Frontal cortex (tissue), 3 donors: ENCODE measurements at regions not wholly inside any gene's neighbourhood (a gene's known extent, or its start where the extent isn't known, plus 50 kb on each side); places are given as distances from the start of the nearest gene placed in this dataset.

Experiments used
- DNase-seq, 2 donors: peaks; one replicate each; pipeline ENCODE4 v3.0.0; 2012; ENCODE audit warnings: low spot score in 2 of 2
- FAIRE-seq: peaks from 2 replicates; lab custom pipeline; 2012; peaks lifted over from hg19 to GRCh38; lab: Jason Lieb, UNC
- donor health status: control.
- donor health status: control.
- donor health status: control.

DNA sequence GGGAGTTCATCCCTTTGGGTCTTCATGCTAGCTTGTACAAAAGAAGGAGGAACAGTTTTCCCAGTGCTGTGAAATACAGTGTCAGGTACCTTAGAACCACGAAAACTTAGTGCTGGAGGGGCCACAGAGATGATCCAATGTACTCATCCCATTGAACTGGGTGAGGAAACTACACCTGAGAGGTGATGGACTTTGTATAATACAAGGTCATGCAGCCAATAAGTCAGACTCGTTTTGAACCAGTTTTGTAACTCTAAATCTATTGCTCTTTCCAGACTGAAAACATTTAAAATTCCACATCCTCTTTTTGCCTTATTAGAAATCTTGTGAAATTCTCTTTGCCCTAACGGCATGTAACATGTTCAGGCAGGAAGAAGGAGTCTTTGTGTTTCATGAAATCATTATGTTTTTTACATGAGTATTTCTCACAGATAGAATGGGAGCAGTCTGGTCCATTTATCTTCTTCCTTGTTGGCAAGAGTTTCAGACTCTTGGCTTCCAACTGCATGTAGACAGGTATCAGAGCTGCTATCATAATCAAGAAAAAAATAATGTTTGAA is 146.8 kb upstream of the FBXL7 start:
- no peak for FAIRE-seq

GRCh38 chr5:15350614-15351013 is 149.4 kb upstream of the FBXL7 start:
- FAIRE-seq (no peak), DNase-seq (no peak)

More for the DNA sequence above, 146.8 kb upstream of the FBXL7 start:
- no peak for DNase-seq

DNA sequence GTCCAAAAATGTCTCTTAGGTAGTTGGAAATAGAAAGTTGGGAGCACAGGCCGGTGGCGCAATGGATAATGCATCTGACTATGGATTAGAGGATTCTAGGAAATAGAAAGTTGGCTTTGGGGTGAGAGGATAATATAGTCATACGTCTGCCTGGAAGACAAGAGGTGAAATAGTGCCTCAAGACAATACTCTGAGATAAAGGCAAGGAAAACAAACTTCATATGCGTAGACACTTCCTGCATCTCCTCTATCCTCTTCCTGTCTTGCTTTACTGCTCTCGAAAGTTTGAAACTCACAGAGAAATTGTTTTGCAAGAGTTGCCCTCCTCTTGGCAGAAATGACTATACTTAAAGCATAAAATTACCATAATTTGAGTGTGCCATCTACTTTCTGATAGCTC is 153.2 kb upstream of the FBXL7 start:
- FAIRE-seq = no peak
- no peak for DNase-seq

- FAIRE-seq (no peak), DNase-seq (no peak)
Measured at GRCh38 chr5:15344954-15345353, 155.0 kb upstream of the FBXL7 start.

DNA sequence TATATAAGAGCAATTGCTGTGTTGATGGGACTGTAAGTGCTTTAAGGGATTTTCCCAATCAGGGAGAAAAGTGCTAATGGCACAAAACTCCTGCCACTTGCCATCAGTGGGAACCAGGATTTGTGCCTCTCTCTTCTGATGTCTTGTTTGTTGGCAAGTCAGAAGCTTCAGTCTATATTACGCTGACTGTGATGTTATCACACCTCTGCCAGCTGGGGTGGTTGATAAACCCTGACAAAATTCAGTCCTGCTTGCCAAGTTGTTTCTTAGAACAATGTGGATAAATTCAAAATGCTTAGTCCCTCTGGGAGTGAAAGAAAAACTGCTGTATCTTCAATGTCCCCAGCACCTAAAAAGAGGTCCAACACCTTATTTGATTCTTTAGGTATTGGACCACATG is 161.4 kb upstream of the FBXL7 start:
- FAIRE-seq (no peak), DNase-seq (no peak)

- DNase-seq (no peak), FAIRE-seq (no peak)
Measured at GRCh38 chr5:15334551-15335266, 165.3 kb upstream of the FBXL7 start.

- FAIRE-seq (no peak), DNase-seq (no peak)
Measured at GRCh38 chr5:15333091-15333490, 166.9 kb upstream of the FBXL7 start.

DNA sequence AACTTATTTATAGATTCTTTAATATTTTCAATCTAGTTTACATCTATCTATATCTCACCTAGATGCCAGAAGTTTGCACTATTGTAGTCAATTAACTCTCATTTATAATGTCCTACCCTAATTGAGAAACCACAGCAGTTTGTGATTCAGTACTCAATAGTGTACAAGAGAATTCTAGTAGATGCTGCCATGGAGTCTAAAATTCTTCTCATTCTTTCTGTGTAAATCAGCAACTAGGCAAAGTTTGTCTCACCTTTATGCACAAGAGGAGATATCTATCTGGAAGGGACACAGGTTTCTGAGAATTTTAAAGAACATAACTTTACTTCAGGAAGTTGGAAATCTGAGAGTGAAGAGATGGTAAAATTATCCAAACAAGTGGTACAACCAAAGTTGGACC is 173.0 kb upstream of the FBXL7 start:
- FAIRE-seq (no peak), DNase-seq (no peak)

DNA sequence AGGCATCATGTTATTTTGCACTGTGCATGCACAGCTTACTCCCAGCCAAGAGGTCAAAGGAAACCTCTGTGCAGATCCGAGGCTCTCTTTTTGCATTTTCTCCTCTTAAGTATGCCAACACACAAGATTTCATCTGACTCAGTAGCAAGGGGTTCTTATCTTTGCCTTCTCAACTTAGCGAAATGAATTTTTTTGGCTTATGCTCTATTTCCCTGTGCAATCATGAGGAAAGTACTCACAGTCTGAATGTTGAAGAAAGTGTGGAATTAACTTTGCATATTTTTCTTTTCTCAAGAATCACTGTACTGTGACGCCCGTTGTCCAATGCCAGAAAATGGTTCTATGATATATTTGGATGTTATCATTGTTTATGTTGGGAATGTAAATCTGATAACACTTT is 173.5 kb upstream of the FBXL7 start:
- FAIRE-seq (no peak), DNase-seq (no peak)

DNA sequence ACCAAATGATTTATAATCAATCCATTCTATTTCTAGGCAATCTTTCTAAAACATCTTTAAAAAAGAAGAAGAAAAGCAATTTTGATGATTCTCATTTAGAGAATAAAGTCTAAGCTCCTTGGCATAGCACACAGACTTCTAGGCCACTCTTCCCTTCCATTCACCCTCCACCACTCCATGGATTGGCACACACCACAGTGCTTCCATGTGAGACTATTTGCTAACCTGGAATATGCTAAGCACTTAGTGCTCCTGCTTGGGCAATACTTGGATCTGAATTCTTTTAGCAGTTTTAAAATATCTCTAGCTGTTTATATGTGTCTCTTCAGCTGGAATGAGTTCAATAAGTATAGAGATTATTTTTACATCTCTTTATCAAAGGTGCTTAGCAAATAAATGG is 177.6 kb upstream of the FBXL7 start:
- DNase-seq = no peak

GRCh38 chr5:15321776-15322175 is 178.2 kb upstream of the FBXL7 start:
- no peak for FAIRE-seq
- DNase-seq = no peak

More for the DNA sequence above, 177.6 kb upstream of the FBXL7 start:
- no peak for FAIRE-seq

DNA sequence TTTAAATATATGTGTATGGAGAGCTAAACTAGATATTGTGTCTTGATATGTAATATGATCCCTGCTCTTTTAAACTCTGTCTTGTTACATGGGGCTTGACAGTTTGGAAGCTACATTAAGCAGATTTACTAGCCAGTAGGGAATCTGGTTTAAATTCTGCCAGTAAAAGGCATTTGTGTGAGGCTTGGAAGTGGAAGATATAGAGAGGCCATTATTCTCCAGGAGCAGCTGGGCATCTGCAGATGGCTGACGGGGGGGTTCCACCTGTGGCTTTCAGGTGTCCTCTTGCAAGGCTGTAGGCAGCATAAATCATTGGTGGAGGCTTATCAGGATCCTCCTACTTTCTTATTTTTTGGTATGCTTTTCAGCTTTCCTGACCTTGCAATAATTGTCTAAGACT is 179.1 kb upstream of the FBXL7 start:
- peak in 1 of 2 donors; percentile 2 for DNase-seq
- no peak for FAIRE-seq

- DNase-seq (no peak), FAIRE-seq (no peak)
Measured at GRCh38 chr5:15304914-15305834, 194.8 kb upstream of the FBXL7 start.

GRCh38 chr5:15304066-15304731 is 195.8 kb upstream of the FBXL7 start:
- DNase-seq = no peak
- FAIRE-seq = no peak

GRCh38 chr5:15300141-15300540 is 199.8 kb upstream of the FBXL7 start:
- no peak for FAIRE-seq
- DNase-seq = no peak

DNA sequence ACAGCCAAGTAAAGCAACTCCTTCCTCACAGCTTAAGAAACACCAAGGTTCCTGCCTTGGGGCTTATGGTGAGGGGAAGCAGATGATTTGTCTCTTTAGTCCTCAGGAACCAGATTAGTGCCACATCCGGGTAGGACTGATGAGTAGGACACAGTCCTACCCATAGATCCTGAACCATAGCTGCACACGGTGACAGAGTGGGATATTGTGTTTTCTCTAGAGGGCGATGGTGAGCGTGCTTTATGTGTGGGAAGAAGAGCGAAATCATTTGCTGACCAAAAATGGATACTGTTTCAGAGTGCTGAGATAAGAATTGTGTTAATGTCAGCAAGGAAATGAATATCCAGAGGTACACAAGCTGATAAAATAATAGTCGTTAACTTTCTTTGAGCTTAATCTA is 209.0 kb upstream of the FBXL7 start:
- no peak for DNase-seq

GRCh38 chr5:15286650-15287049 is 213.3 kb upstream of the FBXL7 start:
- no peak for FAIRE-seq
- DNase-seq = no peak

More for the DNA sequence above, 209.0 kb upstream of the FBXL7 start:
- no peak for FAIRE-seq

- FAIRE-seq = no peak
- DNase-seq = no peak
Measured at GRCh38 chr5:15285901-15286583, 213.9 kb upstream of the FBXL7 start.

DNA sequence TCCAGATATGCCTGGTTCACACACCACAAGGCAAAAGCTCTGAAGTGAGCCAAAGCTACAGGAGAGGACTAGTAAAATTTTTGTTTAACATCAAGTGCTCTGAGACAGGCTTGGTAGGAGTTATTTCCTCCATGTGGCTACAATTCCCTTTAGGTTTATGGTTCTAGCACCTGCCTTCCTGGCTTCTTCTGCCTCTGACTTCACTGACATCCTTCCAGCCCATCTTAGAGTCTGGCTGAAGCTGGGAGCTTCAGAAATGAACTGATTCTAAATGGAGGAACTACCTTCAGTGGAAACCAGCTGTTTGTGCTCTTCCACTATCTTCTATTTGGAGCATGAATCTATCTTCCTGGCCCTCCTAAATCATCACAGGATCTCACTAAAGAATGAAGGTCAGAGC is 215.3 kb upstream of the FBXL7 start:
- FAIRE-seq = no peak
- DNase-seq = no peak

GRCh38 chr5:15283076-15283475 is 216.9 kb upstream of the FBXL7 start:
- no peak for DNase-seq

More at GRCh38 chr5:15283076-15283475, 216.9 kb upstream of the FBXL7 start:
- FAIRE-seq = no peak
